Vagina (tissue), 2 donors: ENCODE measurements at regions not wholly inside any gene's neighbourhood (a gene's known extent, or its start where the extent isn't known, plus 50 kb on each side); places are given as distances from the start of the nearest gene placed in this dataset.

ENCODE experiments used
- DNase-seq, 2 donors: peaks; one replicate each; pipeline ENCODE4 v3.0.0-alpha.2; 2017; ENCODE audit errors: extremely low spot score in 2 of 2
- H3K27ac ChIP-seq: fragments of 200-600 bp; sonication (generic); one replicate; pipeline ENCODE4 v1.5.1; 2019
- H3K27me3 ChIP-seq: fragments of 200-600 bp; sonication (generic); one replicate; pipeline ENCODE4 v1.5.1; 2019
- H3K36me3 ChIP-seq, 2 donors: fragments of 200-600 bp; sonication (generic); one replicate each; pipeline ENCODE4 v1.5.1; 2017 to 2019
- H3K4me1 ChIP-seq: fragments of 200-600 bp; sonication (generic); one replicate; pipeline ENCODE4 v1.5.1; 2019
- H3K4me3 ChIP-seq, 2 donors: fragments of 200-600 bp; sonication (generic); 1 replicate in 1 of 2; 2 replicates in 1 of 2; pipeline ENCODE4 v1.5.1; 2016 to 2019
- H3K9me3 ChIP-seq: fragments of 200-600 bp; sonication (generic); one replicate; pipeline ENCODE4 v1.5.1; 2019
- POLR2A ChIP-seq, 2 donors: fragments of 450-650 bp; IDR thresholded peaks; one replicate each; pipeline ENCODE4 v1.6.1; 2017; ENCODE audit warnings: antibody characterized with exemption in 2 of 2, mild to moderate bottlenecking in 2 of 2, moderate library complexity in 2 of 2
- POLR2AphosphoS5 ChIP-seq, 2 donors: sonication (generic); formaldehyde crosslinking; IDR thresholded peaks; one replicate each; pipeline ENCODE4 v1.9.0; 2017; ENCODE audit warnings: antibody characterized with exemption in 2 of 2, mild to moderate bottlenecking in 2 of 2, low read depth in 1 of 2; ENCODE audit not compliant: insufficient read depth in 1 of 2
- intact Hi-C: fragments of 100-400 bp; cut with DNase I; formaldehyde crosslinking; loops from one replicate; pipeline ENCODE4 v1.15.1; 2023
- TF ChIP-seq, protein P1 (sequence below), 3 experiments: fragments of 450-650 bp in 2 of 3; fragments of 200-600 bp in 1 of 3; sonication (generic) in 1 of 3; IDR thresholded peaks; one replicate each; pipeline ENCODE4 v1.5.1; 2017 to 2019; ENCODE audit warnings: antibody characterized with exemption in 3 of 3, mild to moderate bottlenecking in 2 of 3, moderate library complexity in 2 of 3

GRCh38 chr3:89762405-89762804 is 655.0 kb downstream of the EPHA3 start:
- no peaks in the 10 kb centered on the region for H3K36me3 ChIP-seq
- H3K4me3 ChIP-seq, result no peak overlapping the region
- intact Hi-C loops, result no loop called here
- DNase-seq, result no peak
- H3K4me1 ChIP-seq, result no peaks in the 10 kb centered on the region
- no peaks in the 10 kb centered on the region for H3K27me3 ChIP-seq
- no peak overlapping the region for H3K27ac ChIP-seq
- H3K9me3 ChIP-seq, result no peaks in the 10 kb centered on the region
- TF ChIP-seq POLR2A (IDR thresholded peaks at IDR 0.05) (no peak), POLR2AphosphoS5 (IDR thresholded peaks at IDR 0.05; ENCODE audit: insufficient read depth in 1 of 2, low read depth in 1 of 2) (no peak)
- TF ChIP-seq, protein P1, sequence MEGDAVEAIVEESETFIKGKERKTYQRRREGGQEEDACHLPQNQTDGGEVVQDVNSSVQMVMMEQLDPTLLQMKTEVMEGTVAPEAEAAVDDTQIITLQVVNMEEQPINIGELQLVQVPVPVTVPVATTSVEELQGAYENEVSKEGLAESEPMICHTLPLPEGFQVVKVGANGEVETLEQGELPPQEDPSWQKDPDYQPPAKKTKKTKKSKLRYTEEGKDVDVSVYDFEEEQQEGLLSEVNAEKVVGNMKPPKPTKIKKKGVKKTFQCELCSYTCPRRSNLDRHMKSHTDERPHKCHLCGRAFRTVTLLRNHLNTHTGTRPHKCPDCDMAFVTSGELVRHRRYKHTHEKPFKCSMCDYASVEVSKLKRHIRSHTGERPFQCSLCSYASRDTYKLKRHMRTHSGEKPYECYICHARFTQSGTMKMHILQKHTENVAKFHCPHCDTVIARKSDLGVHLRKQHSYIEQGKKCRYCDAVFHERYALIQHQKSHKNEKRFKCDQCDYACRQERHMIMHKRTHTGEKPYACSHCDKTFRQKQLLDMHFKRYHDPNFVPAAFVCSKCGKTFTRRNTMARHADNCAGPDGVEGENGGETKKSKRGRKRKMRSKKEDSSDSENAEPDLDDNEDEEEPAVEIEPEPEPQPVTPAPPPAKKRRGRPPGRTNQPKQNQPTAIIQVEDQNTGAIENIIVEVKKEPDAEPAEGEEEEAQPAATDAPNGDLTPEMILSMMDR (IDR thresholded peaks at IDR 0.05), result no peak

DNA sequence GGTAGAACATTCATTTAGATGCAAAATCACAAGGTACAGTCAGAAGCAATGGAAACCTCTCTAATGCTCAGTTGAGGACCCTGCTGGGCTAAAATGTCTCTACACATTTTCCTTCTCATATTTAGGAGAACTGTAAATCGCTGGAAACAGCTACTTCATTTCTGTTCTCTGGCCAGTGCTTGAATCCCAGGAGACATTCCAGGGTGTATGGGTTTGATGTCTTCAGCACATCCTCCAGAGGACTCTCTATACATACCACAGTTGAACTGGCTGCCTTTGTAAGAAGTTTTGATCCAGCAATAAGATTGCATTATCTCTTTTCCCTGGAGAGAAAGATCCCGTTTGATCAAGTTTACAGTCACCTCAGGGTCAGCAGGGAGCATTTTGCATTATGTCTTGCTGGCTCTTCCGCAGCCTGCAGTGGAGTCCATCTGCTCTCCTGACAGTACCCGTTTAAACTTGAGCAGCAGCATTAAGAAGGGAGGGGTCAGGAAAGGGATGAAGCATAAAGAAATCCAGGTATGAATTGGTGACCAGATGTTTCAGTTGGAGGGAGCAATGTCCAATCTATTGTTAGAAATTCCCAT is 676.0 kb downstream of the EPHA3 start:
- H3K27me3 ChIP-seq, result no peaks in the 10 kb centered on the region
- H3K9me3 ChIP-seq, result no peaks in the 10 kb centered on the region
- no peaks in the 10 kb centered on the region for H3K36me3 ChIP-seq
- DNase-seq, result no peak
- intact Hi-C loops, result no loop called here
- H3K4me1 ChIP-seq, result no peaks in the 10 kb centered on the region
- H3K4me3 ChIP-seq, result no peak overlapping the region
- TF ChIP-seq POLR2AphosphoS5 (IDR thresholded peaks at IDR 0.05; ENCODE audit: insufficient read depth in 1 of 2, low read depth in 1 of 2) (no peak), POLR2A (IDR thresholded peaks at IDR 0.05) (no peak)
- TF ChIP-seq, protein P1 (IDR thresholded peaks at IDR 0.05), result no peak
- H3K27ac ChIP-seq, result no peak overlapping the region

DNA sequence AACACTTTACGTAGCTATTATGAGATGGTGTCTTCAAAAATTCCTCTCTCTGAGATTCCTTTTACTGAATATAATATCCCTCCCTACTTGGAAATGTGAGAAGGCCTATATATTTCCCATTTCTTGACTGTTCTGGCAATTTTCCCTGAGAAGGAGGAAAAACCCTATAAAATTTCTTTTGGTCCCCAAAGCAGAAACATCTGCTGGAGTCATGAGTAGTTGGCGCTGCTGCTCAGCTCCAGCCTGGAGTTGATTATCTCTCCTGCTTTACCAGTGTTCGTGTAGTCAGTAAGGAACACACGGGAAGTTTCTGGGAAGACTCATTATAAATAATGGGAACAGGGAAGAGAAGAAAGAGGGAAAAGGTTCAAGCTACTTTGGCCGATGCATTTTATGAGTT is 680.1 kb downstream of the EPHA3 start:
- H3K27me3 ChIP-seq, result no peaks in the 10 kb centered on the region
- no peak for DNase-seq

DNA sequence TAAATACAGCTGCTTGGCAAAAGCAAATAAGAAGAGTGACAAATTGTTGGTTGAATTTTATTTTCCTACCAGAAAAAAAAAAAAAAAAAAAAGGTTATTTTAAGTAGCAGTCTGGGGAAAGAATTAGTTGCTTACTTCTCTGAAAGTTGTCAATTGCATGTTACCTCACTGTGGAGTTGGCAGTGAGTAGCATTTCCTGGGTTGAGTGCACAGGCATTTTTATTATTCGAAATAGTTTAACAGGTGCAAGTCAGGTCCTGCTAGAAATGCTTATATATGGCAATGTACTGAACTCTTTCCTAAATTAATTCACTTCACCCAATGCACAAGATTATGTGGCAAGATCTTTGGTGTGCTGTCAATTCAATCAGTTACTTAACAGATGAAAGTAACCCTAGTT is 680.6 kb downstream of the EPHA3 start:
- no peaks in the 10 kb centered on the region for H3K36me3 ChIP-seq
- no peaks in the 10 kb centered on the region for H3K27me3 ChIP-seq
- no peaks in the 10 kb centered on the region for H3K9me3 ChIP-seq
- no peaks in the 10 kb centered on the region for H3K4me1 ChIP-seq
- intact Hi-C loops, result no loop called here
- no peak overlapping the region for H3K4me3 ChIP-seq
- DNase-seq, result no peak
- TF ChIP-seq POLR2AphosphoS5 (IDR thresholded peaks at IDR 0.05; ENCODE audit: insufficient read depth in 1 of 2, low read depth in 1 of 2) (no peak), POLR2A (IDR thresholded peaks at IDR 0.05) (no peak)
- TF ChIP-seq, protein P1 (IDR thresholded peaks at IDR 0.05), result no peak
- H3K27ac ChIP-seq, result no peak overlapping the region

More for the DNA sequence above, 680.1 kb downstream of the EPHA3 start:
- H3K4me3 ChIP-seq, result no peak overlapping the region
- H3K9me3 ChIP-seq, result no peaks in the 10 kb centered on the region
- intact Hi-C loops, result no loop called here
- TF ChIP-seq POLR2AphosphoS5 (IDR thresholded peaks at IDR 0.05; ENCODE audit: insufficient read depth in 1 of 2, low read depth in 1 of 2), result no peak
- TF ChIP-seq POLR2A (IDR thresholded peaks at IDR 0.05), result no peak
- TF ChIP-seq, protein P1 (IDR thresholded peaks at IDR 0.05), result no peak
- no peaks in the 10 kb centered on the region for H3K4me1 ChIP-seq
- no peaks in the 10 kb centered on the region for H3K36me3 ChIP-seq
- no peak overlapping the region for H3K27ac ChIP-seq

GRCh38 chr3:89795506-89795905 is 688.1 kb downstream of the EPHA3 start:
- H3K4me1 ChIP-seq, result no peaks in the 10 kb centered on the region
- no peak overlapping the region for H3K27ac ChIP-seq
- TF ChIP-seq POLR2A (IDR thresholded peaks at IDR 0.05) (no peak), POLR2AphosphoS5 (IDR thresholded peaks at IDR 0.05; ENCODE audit: insufficient read depth in 1 of 2, low read depth in 1 of 2) (no peak)
- TF ChIP-seq, protein P1 (IDR thresholded peaks at IDR 0.05), result no peak
- intact Hi-C loops, result no loop called here
- no peaks in the 10 kb centered on the region for H3K36me3 ChIP-seq
- H3K4me3 ChIP-seq, result no peak overlapping the region
- H3K9me3 ChIP-seq, result no peaks in the 10 kb centered on the region
- no peak for DNase-seq
- H3K27me3 ChIP-seq, result no peaks in the 10 kb centered on the region
